Fibroblast of skin of abdomen (primary cell): ENCODE measurements at regions not wholly inside any gene's neighbourhood (a gene's known extent, or its start where the extent isn't known, plus 50 kb on each side); places are given as distances from the start of the nearest gene placed in this dataset.
A peak's percentile ranks its signal among the peaks of the same experiment; 100 is the strongest.

Experiments
- DNase-seq: peaks from one replicate; pipeline ENCODE4 v3.0.0-alpha.2; 2013

DNA sequence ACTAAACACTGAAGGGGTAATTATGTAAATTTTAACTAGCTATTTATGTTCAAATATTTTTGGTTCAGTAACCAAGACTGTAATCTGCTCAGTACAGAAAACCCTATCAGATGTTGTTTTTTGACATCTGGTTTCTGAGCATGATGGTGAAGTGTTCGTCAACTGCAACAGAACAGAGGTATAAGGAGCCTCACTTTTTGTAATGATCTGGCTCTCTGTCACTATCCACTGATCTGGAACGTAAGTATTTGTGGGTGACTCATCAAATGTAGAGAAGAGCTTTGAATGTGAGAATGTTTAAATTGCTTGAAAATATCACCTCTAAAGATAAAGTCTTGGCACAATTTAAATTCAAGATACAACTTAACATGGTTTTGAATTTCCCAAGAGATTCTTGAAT lies 213.6 kb upstream of the FAM98A start:
- DNase-seq: no peak

- peak; percentile 3 for DNase-seq
Measured at GRCh38 chr2:33810046-33810835, 211.1 kb upstream of the FAM98A start.

GRCh38 chr2:33806041-33806440 lies 206.9 kb upstream of the FAM98A start:
- no peak for DNase-seq

DNA sequence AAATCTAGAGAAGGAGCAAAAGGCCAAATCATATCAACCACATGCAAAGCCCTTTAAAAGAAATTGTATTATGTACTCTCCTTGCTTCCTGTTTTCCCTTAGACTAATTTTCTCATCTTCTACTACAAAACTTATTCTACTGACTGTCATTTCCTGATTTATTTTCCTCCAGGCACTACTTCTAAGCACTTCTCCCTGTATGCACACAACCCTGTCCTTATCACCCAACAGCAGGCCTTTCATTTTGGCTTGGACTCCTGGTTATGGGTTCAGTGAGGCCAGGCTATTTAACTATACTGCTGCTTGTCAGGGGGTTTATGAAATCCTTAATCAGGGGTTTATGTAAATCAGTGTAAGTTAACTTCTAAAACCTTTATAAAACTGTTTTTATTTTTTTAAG lies 205.1 kb upstream of the FAM98A start:
- no peak for DNase-seq

GRCh38 chr2:33796511-33796910 lies 197.4 kb upstream of the FAM98A start:
- DNase-seq: no peak

DNA sequence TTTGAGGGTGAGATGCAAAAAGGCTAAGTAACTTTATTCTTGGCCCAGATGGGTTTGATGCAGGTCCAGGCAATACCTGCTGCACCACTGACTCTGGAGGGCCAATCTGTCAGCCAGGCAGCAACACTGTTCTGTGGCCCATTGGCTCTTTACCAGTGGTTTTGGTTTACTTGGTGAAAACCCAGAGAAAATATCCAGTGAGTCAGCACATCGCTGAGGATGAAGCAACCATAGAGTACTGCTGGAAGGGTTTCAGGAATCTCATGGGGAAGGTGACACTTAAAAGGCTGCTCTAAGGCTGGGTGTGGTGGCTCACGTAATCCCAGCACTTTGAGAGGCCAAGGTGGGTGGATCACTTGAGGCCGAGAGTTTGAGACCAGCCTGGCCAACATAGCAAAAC lies 192.5 kb upstream of the FAM98A start:
- DNase-seq: peak; percentile 43

DNA sequence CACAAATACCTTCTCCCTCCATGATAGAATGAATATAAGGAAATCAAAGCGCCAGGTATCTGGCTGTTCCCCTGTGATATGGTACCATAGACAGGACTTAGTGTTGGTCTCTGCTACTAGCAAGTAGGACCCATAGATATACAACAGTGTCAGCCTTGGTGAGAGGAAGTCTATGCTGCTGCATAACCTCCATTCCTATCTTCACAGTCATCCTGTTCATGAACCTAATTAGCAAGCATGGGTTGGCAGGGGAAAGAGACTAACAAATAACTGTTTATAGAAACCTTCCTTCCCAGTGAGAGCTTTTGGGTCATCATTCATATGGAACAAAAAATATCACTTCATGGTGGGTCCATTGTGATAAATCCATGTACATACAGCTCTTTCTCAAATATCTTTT lies 188.9 kb upstream of the FAM98A start:
- DNase-seq: peak; percentile 14

- no peak for DNase-seq
Measured at GRCh38 chr2:33786881-33787280, 187.8 kb upstream of the FAM98A start.

GRCh38 chr2:33785201-33786106 lies 186.4 kb upstream of the FAM98A start:
- no peak for DNase-seq

DNA sequence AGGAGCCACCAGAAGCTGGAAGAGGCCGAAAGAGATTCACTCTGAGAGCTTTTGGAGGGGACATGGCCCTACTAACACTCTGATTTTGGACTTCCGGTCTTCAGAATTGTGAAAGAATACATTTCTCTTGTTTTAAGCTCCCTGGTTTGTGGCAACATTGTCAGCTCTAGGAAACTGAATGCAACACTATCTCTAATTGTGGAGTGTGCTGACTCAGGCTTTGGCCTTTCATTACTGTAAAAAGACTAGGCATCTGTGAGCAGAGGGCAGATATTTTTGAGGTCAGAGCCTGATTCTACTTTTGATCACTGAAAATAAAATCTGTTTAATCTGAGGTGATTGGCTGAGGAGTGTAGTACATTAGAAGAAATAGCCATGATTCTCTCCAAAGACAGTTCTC lies 185.4 kb upstream of the FAM98A start:
- DNase-seq: no peak

DNA sequence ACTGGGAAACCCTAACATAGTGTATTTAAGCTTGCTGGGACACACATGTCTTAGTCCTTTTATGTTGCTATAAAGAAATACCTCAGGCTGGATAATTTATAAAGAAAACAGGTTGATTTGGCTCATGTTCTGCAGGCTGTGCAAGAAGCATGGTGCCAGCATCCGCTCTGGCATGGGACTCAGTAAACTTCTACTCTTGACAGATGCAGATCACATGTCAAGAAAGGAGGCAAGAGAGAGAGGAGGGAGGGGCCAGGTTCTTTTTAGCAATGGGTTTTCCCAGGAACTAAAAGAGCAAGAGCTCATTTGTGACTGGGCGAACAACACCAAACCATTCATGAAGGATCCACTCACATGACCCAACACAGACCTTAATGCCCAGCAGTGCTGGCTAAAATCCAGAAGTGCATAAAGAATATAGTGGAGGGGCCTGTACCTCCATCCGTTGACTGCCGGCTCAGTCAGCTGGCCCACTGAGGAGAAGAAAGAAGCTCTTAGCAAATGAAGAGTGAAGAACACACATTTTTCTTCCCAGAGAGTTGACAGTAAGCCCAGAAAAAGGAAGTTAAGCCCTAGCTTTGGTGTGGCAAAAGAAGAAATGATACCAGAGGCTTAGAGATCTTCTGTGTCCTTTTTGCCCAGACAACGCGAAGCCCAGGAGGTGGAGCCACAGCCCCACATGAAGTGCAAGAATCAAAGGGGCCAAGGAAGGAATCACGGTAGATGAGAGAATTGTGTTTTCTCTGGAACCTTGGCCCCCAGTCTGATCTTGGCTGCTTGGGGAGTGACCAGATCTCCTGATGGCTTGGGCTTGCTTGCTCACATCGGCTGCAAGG lies 183.5 kb upstream of the FAM98A start:
- DNase-seq: no peak

- DNase-seq: no peak
Measured at GRCh38 chr2:33777786-33778185, 178.7 kb upstream of the FAM98A start.

DNA sequence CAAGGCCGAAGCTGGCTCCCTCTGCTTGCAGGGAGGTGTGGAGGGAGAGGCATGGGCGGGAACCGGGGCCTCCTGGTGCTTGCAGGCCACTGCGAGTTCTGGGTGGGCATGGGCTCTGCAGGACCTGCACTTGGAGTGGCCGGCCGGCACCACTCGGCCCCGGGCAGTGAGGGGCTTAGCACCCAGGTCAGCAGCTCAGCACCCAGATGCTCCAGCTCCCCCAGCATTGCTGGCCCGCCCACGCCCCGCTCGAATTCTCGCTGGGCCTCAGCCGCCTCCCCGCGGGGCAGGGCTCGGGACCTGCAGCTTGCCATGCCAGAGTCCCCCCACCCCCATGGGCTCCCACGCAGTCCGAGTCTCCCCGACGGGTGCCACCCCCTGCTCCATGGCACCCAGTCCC lies 176.2 kb upstream of the FAM98A start:
- no peak for DNase-seq

DNA sequence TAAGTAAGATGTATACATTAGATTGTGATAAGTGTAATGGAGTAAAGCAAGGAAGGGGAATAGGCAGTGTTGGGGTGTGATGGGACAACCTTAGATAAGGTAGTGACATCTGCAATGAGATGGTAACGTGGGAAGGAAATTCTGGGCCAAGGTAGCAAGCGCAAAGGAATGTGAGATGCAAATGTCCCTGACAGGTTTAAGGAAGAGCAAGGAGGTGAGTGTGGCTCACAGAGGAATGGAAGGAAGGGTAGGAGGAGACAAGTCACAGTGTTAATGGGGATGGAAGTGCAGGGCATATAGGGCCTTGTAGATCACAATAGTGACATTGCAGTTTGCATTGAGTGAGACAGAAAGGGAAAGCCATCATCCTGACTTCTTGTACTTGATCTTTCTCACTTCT lies 170.9 kb upstream of the FAM98A start:
- DNase-seq: no peak

GRCh38 chr2:33766175-33766574 lies 167.1 kb upstream of the FAM98A start:
- DNase-seq: no peak

DNA sequence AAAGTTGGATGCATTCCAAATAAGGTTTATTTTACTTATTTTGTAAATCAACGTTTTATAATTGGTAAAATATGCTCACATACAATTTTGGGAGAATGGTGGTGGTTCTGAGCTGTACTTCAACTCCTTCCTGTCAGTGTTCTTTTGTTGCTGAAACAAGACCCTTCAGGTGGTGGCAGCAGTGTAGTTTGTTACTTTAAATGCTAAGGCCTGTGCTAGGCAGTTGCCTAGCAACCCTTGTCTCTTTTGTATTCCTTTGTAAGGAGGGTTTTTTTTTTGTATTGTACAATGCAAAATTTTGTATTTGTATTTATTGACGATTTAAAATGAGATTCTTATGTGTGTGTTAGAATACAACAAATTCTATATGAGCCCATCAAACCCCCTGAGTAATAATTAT lies 166.0 kb upstream of the FAM98A start:
- no peak for DNase-seq

DNA sequence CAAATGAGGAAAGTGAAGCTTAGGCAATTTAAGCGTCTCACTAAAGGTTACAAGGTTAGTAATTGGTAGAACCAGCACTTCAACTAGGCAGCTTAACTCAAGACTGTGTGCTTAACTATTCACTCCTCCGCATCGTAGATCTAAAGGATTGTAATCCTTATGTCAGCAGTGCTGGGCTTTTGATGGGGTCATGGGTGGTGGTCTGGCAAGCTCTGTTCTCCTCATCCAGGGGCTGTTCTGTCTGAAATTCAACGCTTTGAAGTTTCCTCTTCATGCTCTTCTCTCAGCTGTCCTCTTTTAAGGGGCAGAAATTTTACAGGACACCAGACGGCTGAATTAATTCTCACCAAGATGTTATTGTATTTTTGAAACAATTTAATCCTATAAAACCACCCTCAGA lies 165.5 kb upstream of the FAM98A start:
- DNase-seq: no peak

DNA sequence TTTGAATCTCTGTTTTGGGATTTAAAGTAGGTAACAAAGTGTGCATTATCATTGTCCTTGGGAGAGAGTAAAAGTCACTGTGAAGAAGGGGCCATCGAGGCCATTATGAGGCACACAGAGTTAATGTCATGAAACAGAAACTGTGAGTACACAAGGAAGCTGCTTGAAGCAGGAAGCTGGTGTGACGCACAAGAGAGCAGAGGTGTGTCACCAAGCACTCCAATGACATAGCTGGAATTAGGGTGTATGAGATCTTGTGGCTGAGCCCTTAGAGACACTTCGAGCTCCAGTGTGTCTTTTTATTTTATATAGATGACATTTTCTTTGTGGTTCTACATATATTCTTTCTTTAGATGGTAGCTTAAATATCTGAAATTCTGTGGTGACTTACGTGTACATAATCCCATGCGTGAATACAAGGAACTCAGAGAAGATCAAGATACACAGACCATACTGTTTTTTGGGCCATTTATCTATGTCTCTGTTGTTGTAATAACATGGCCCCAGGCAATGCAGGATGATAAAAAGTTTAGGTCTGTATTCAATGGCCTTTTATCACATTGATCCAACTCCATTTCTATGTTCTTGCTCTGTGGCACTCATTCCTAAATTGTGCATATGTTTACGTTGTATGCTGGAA lies 164.7 kb upstream of the FAM98A start:
- no peak for DNase-seq

GRCh38 chr2:33762636-33763035 lies 163.5 kb upstream of the FAM98A start:
- DNase-seq: no peak

- no peak for DNase-seq
Measured at GRCh38 chr2:33746208-33746800, 147.2 kb upstream of the FAM98A start.

GRCh38 chr2:33735096-33735495 lies 136.0 kb upstream of the FAM98A start:
- no peak for DNase-seq

GRCh38 chr2:33730804-33731203 lies 131.7 kb upstream of the FAM98A start:
- DNase-seq: no peak
